GM12878 (cell line): ENCODE measurements at regions not wholly inside any gene's neighbourhood (a gene's known extent, or its start where the extent isn't known, plus 50 kb on each side); places are given as distances from the start of the nearest gene placed in this dataset.
A peak's percentile ranks its signal among the peaks of the same experiment; 100 is the strongest.

Source experiments
- DPF2 ChIP-seq: fragments of 450-650 bp; IDR thresholded peaks from 2 replicates; pipeline ENCODE4 v1.6.1; 2017; ENCODE audit warnings: mild to moderate bottlenecking
- EZH2 ChIP-seq: IDR thresholded peaks from 2 replicates; pipeline ENCODE4 v1.6.1; 2012; ENCODE audit warnings: low read depth, mild to moderate bottlenecking, control low read depth, inconsistent platforms, low read length, borderline replicate concordance; ENCODE audit not compliant: control insufficient read depth
- HDAC2 ChIP-seq: fragments of 200-600 bp; sonication (generic); IDR thresholded peaks from 2 replicates; pipeline ENCODE4 v1.6.1; 2017
- POLR2A ChIP-seq: IDR thresholded peaks from 2 replicates; pipeline ENCODE4 v1.6.1; 2011; ENCODE audit warnings: low read depth, mild to moderate bottlenecking, low read length
- POLR2AphosphoS5 ChIP-seq: IDR thresholded peaks from 2 replicates; pipeline ENCODE4 v1.6.1; 2011; ENCODE audit warnings: mild to moderate bottlenecking, low read length, inconsistent platforms
- RELA ChIP-seq: fragments of 450-650 bp; IDR thresholded peaks from 2 replicates; pipeline ENCODE4 v1.8.0; 2014; ENCODE audit warnings: borderline replicate concordance; ENCODE audit not compliant: partially characterized antibody
- RFX5 ChIP-seq: IDR thresholded peaks from 2 replicates; pipeline ENCODE4 v1.6.1; 2011; ENCODE audit warnings: low read depth, low read length, improper control_type of control experiment
- SMAD1 ChIP-seq: fragments of 450-650 bp; IDR thresholded peaks from 2 replicates; pipeline ENCODE4 v1.6.1; 2018; ENCODE audit warnings: mild to moderate bottlenecking, low read depth; ENCODE audit not compliant: partially characterized antibody
- TAF1 ChIP-seq: IDR thresholded peaks from 2 replicates; pipeline ENCODE4 v1.6.1; 2011; ENCODE audit warnings: mild to moderate bottlenecking, low read depth, low read length, borderline replicate concordance
- TF ChIP-seq, protein P1 (sequence below), 3 experiments: IDR thresholded peaks in 2 of 3; conservative IDR thresholded peaks in 1 of 3; 2 replicates each; pipeline ENCODE4 v1.5.1; 2011; ENCODE audit warnings: low read depth in 3 of 3, low read length in 3 of 3, mild to moderate bottlenecking in 3 of 3, control low read depth in 2 of 3, moderate library complexity in 2 of 3, inconsistent platforms in 1 of 3, mixed read lengths in 1 of 3; ENCODE audit not compliant: control insufficient read depth in 2 of 3, insufficient read depth in 1 of 3; ENCODE audit errors: extremely low read depth in 1 of 3
- TF ChIP-seq, protein P2 (sequence below): IDR thresholded peaks from 2 replicates; pipeline ENCODE4 v1.6.1; 2011; ENCODE audit warnings: borderline replicate concordance, low read depth, mild to moderate bottlenecking, moderate library complexity, mixed read lengths, low read length; ENCODE audit not compliant: insufficient read depth; ENCODE audit errors: extremely low read length
- TF ChIP-seq, protein P3 (sequence below): IDR thresholded peaks from 2 replicates; pipeline ENCODE4 v1.6.1; 2012; ENCODE audit warnings: low read depth, low read length, improper control_type of control experiment

DNA sequence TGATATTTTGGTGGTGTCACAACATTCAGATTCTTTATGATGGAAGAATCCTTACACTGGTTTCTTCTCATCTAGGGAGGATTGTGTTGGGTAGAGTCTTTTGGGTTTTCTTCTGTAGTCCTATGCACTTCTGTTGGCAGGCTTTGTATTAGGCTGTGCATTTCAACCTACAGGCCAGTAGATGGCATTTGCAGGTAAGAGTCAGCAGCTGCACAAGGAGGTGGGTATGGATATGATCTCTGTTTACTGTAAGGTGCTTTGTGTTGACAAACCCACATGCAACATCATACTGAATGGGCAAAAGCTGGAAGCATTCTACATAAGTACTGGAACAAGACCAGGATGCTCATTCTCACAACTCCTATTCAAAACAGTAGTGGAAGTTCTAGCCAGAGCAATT is 656.8 kb downstream of the METTL4 start:
- TF ChIP-seq HDAC2 = no peak
- no peak for TF ChIP-seq RFX5
- TF ChIP-seq, protein P1, sequence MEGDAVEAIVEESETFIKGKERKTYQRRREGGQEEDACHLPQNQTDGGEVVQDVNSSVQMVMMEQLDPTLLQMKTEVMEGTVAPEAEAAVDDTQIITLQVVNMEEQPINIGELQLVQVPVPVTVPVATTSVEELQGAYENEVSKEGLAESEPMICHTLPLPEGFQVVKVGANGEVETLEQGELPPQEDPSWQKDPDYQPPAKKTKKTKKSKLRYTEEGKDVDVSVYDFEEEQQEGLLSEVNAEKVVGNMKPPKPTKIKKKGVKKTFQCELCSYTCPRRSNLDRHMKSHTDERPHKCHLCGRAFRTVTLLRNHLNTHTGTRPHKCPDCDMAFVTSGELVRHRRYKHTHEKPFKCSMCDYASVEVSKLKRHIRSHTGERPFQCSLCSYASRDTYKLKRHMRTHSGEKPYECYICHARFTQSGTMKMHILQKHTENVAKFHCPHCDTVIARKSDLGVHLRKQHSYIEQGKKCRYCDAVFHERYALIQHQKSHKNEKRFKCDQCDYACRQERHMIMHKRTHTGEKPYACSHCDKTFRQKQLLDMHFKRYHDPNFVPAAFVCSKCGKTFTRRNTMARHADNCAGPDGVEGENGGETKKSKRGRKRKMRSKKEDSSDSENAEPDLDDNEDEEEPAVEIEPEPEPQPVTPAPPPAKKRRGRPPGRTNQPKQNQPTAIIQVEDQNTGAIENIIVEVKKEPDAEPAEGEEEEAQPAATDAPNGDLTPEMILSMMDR (IDR thresholded peaks at IDR 0.05 in 2 of 3, conservative IDR thresholded peaks at IDR 0.05 in 1 of 3; ENCODE audit: control insufficient read depth in 2 of 3, extremely low read depth in 1 of 3, insufficient read depth in 1 of 3, low read depth in 3 of 3, low read length in 3 of 3) = peak; percentile 24 to 36 (median 26); a peak in 4 of 6 replicates
- TF ChIP-seq, protein P2, sequence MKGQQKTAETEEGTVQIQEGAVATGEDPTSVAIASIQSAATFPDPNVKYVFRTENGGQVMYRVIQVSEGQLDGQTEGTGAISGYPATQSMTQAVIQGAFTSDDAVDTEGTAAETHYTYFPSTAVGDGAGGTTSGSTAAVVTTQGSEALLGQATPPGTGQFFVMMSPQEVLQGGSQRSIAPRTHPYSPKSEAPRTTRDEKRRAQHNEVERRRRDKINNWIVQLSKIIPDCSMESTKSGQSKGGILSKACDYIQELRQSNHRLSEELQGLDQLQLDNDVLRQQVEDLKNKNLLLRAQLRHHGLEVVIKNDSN = no peak
- TF ChIP-seq EZH2 = no peak
- TF ChIP-seq TAF1 = no peak
- TF ChIP-seq, protein P3, sequence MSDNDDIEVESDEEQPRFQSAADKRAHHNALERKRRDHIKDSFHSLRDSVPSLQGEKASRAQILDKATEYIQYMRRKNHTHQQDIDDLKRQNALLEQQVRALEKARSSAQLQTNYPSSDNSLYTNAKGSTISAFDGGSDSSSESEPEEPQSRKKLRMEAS = no peak
- TF ChIP-seq POLR2AphosphoS5 = no peak
- TF ChIP-seq POLR2A = no peak
- TF ChIP-seq SMAD1 = no peak
- no peak for TF ChIP-seq DPF2
- no peak for TF ChIP-seq RELA
